ENCODE measurements at regions not wholly inside any gene's neighbourhood (a gene's known extent, or its start where the extent isn't known, plus 50 kb on each side); places are given as distances from the start of the nearest gene placed in this dataset.

DNA sequence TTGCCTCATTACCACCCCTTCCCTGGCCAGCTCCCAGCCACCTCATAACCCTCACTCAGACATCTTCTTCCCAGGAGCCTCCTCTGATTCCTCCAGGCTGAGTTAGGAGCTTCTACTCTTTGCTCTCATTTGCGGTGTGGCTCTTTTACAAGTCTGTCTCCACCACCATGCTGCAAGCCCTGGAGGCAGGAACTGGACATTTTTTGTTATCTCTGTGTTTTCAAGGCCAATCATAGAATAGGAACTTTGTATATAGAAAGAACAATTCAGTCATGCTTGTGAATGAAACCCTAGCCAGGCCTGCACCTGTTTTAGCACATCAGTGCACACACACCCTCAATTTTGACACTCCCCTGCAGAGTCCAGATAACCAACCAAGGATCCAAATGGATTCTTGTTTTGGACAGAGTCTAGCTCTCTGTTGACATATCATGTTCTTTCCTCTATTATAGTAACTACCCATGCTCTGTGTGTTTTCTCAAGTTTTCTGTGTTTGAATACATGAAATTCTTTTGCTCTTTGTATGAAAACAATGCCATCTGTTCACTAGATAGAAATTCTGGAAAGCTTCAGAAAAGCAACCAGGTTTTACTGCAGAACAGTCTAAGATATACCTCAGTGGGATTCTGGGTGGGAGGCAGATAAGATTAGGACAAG, 60.9 kb upstream of the ZNF648 start:
- Mint-ChIP-seq H3K4me1 (ENCODE audit: unreplicated experiment) (peaks cover 41% of the 10 kb centered on the region), H3K9me3 (ENCODE audit: unreplicated experiment) (no peaks in the 10 kb centered on the region), H3K27me3 (ENCODE audit: unreplicated experiment) (no peaks in the 10 kb centered on the region), H3K36me3 (ENCODE audit: unreplicated experiment) (no peaks in the 10 kb centered on the region), H3K4me3 (ENCODE audit: unreplicated experiment) (no peak overlapping the region), H3K27ac (ENCODE audit: unreplicated experiment) (peak overlapping the region; percentile 69)
- TF ChIP-seq, protein P1, sequence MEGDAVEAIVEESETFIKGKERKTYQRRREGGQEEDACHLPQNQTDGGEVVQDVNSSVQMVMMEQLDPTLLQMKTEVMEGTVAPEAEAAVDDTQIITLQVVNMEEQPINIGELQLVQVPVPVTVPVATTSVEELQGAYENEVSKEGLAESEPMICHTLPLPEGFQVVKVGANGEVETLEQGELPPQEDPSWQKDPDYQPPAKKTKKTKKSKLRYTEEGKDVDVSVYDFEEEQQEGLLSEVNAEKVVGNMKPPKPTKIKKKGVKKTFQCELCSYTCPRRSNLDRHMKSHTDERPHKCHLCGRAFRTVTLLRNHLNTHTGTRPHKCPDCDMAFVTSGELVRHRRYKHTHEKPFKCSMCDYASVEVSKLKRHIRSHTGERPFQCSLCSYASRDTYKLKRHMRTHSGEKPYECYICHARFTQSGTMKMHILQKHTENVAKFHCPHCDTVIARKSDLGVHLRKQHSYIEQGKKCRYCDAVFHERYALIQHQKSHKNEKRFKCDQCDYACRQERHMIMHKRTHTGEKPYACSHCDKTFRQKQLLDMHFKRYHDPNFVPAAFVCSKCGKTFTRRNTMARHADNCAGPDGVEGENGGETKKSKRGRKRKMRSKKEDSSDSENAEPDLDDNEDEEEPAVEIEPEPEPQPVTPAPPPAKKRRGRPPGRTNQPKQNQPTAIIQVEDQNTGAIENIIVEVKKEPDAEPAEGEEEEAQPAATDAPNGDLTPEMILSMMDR (IDR thresholded peaks at IDR 0.05) = no peak
- no peak for DNase-seq (ENCODE audit: extremely low spot score, unreplicated experiment)

DNA sequence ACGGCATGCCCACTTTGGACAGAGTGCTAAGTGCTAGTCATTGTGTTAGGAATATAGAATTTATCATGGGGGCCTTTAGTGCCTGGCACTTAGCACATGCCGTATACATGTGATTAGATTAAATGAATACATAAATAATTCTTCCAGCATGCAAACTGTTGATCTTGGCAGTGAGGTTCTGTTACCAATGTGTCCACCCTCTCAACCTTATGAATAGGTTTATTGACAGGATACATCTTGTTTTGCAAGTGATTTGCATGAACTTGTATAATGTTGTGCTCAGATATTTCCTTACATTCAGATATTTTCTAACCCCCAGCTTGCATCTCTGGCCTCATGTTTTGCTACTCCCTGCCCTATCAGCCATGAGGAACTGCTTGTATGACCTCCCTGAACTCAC, 60.3 kb upstream of the ZNF648 start:
- Mint-ChIP-seq H3K27me3 (ENCODE audit: unreplicated experiment) (no peaks in the 10 kb centered on the region), H3K4me1 (ENCODE audit: unreplicated experiment) (peaks cover 39% of the 10 kb centered on the region), H3K4me3 (ENCODE audit: unreplicated experiment) (no peak overlapping the region), H3K9me3 (ENCODE audit: unreplicated experiment) (no peaks in the 10 kb centered on the region), H3K36me3 (ENCODE audit: unreplicated experiment) (no peaks in the 10 kb centered on the region), H3K27ac (ENCODE audit: unreplicated experiment) (peak overlapping the region; percentile 69)
- no peak for DNase-seq (ENCODE audit: extremely low spot score, unreplicated experiment)
- TF ChIP-seq, protein P1 (IDR thresholded peaks at IDR 0.05) = no peak

DNA sequence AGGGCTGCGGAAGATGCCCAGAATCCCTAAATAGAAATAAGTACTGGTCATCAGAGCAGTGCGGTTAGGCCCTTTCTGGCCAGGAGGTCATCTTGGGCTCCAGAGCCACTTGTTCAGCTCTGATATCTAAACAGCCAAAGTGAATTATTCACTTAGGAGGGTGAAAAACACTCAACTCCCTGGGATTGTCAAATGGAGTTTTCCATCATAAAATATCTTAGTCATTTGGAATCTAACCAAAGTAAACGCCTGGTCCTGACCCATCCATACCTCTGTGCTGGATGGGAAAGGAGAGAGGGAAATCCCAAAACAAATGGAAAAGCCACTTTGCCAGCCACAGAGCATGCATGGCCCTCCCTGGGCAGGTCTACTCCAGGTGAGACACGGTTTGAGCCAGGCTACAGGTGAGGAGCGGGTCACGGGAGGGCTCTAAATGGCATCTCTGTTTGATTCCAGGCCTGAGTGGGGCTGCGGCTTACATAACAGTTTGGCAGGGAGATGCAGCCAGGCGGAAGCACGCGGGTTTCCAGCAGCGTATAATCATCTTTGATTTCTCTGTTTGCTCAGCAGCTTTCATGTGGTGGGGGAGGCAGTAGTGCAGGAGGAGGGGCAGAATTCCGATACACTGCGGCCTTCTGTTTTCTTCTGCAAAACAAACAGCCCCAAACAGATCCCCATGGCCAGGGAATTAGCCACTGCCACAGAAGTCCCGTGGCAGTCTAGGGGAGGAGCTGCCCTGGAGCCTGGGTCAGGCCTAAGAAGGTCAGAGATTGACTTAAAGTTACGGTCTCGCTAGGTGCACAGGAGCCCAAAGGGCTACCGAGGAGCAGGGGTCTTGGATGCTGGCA, 59.1 kb upstream of the ZNF648 start:
- Mint-ChIP-seq H3K4me3 (ENCODE audit: unreplicated experiment) (no peak overlapping the region), H3K27me3 (ENCODE audit: unreplicated experiment) (peaks cover 3% of the 10 kb centered on the region), H3K9me3 (ENCODE audit: unreplicated experiment) (no peaks in the 10 kb centered on the region), H3K36me3 (ENCODE audit: unreplicated experiment) (no peaks in the 10 kb centered on the region), H3K27ac (ENCODE audit: unreplicated experiment) (peak overlapping the region; percentile 57), H3K4me1 (ENCODE audit: unreplicated experiment) (peaks cover 39% of the 10 kb centered on the region)
- no peak for DNase-seq (ENCODE audit: extremely low spot score, unreplicated experiment)
- TF ChIP-seq, protein P1 (IDR thresholded peaks at IDR 0.05) = no peak

DNA sequence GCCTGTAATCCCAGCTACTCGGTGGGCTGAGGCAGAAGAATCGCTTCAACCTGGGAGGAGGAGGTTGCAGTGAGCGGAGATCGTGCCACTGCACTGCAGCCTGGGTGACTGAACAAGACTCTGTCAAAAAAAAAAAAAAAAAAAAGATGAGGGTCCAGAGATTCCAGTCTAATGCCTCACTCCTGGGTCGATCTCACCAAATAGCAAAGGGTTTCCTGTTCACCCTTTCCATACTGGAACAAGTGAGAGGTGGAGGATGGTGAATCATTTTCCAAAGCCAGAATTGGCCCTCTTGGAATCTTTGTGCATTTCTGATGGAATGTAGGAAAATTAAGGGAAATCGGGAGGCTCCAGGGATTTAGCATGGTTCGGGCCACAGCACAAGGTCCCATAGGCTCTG, 58.1 kb upstream of the ZNF648 start:
- Mint-ChIP-seq H3K27me3 (ENCODE audit: unreplicated experiment) (peaks cover 3% of the 10 kb centered on the region), H3K9me3 (ENCODE audit: unreplicated experiment) (no peaks in the 10 kb centered on the region), H3K4me3 (ENCODE audit: unreplicated experiment) (no peak overlapping the region), H3K27ac (ENCODE audit: unreplicated experiment) (no peak overlapping the region), H3K36me3 (ENCODE audit: unreplicated experiment) (no peaks in the 10 kb centered on the region), H3K4me1 (ENCODE audit: unreplicated experiment) (peaks cover 37% of the 10 kb centered on the region)
- no peak for DNase-seq (ENCODE audit: extremely low spot score, unreplicated experiment)
- TF ChIP-seq, protein P1 (IDR thresholded peaks at IDR 0.05) = no peak

DNA sequence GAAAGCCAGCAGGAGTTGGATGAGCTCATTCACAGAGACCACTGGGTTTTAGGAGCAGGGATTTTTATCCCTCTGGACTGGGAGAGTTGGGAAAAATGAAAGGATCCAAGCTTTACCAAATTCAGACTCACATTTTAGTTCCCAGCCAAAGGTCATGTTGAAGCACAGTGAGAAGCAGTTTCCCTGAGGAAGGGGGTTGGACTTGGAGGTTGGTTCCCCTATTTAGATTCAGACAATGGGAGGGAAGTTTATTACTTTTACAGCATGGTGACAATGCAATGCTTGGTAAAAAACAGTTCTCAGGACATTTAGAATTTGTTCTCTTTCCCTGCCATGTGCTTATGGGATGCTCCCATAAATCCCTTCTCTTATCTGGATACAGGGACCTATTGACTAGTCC, 57.3 kb upstream of the ZNF648 start:
- TF ChIP-seq, protein P1 (IDR thresholded peaks at IDR 0.05) = no peak
- Mint-ChIP-seq H3K36me3 (ENCODE audit: unreplicated experiment) (no peaks in the 10 kb centered on the region), H3K4me1 (ENCODE audit: unreplicated experiment) (peaks cover 38% of the 10 kb centered on the region), H3K27me3 (ENCODE audit: unreplicated experiment) (peaks cover 3% of the 10 kb centered on the region), H3K9me3 (ENCODE audit: unreplicated experiment) (no peaks in the 10 kb centered on the region), H3K27ac (ENCODE audit: unreplicated experiment) (no peak overlapping the region), H3K4me3 (ENCODE audit: unreplicated experiment) (no peak overlapping the region)
- no peak for DNase-seq (ENCODE audit: extremely low spot score, unreplicated experiment)

Measured in osteocyte (in vitro differentiated cells).